B cell (primary cell): ENCODE measurements at regions not wholly inside any gene's neighbourhood (a gene's known extent, or its start where the extent isn't known, plus 50 kb on each side); places are given as distances from the start of the nearest gene placed in this dataset.

Experiments used
- EZH2 ChIP-seq: IDR thresholded peaks from 2 replicates; pipeline ENCODE4 v1.6.1; 2012; ENCODE audit warnings: borderline replicate concordance, low read depth, mild to moderate bottlenecking, moderate library complexity, low read length; ENCODE audit not compliant: insufficient read depth, poor library complexity, severe bottlenecking
- TF ChIP-seq, protein P1 (sequence below): fragments of 200-600 bp; IDR thresholded peaks from one replicate; pipeline ENCODE4 v1.8.0; 2022; ENCODE audit warnings: antibody characterized with exemption, mild to moderate bottlenecking

- no peak for TF ChIP-seq EZH2
- TF ChIP-seq, protein P1, sequence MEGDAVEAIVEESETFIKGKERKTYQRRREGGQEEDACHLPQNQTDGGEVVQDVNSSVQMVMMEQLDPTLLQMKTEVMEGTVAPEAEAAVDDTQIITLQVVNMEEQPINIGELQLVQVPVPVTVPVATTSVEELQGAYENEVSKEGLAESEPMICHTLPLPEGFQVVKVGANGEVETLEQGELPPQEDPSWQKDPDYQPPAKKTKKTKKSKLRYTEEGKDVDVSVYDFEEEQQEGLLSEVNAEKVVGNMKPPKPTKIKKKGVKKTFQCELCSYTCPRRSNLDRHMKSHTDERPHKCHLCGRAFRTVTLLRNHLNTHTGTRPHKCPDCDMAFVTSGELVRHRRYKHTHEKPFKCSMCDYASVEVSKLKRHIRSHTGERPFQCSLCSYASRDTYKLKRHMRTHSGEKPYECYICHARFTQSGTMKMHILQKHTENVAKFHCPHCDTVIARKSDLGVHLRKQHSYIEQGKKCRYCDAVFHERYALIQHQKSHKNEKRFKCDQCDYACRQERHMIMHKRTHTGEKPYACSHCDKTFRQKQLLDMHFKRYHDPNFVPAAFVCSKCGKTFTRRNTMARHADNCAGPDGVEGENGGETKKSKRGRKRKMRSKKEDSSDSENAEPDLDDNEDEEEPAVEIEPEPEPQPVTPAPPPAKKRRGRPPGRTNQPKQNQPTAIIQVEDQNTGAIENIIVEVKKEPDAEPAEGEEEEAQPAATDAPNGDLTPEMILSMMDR = no peak
These were observed 463.2 kb downstream of the KLF5 start for GRCh38 chr13:73521985-73522524.
